Panc1 (cell line): ENCODE measurements at regions not wholly inside any gene's neighbourhood (a gene's known extent, or its start where the extent isn't known, plus 50 kb on each side); places are given as distances from the start of the nearest gene placed in this dataset.

ENCODE experiments used
- ATAC-seq: fragments of 200-7000 bp; cut with Tn5 transposase; 2 replicates; pipeline ENCODE4 v1.9.1; 2020; ENCODE audit warnings: mild to moderate bottlenecking, moderate library complexity
- BruUV-seq: library from RNA; stranded (reverse); fragments of 400-500 nt; replicated peaks from 2 replicates; lab custom pipeline; 2021; lab: Mats Ljungman, UMichigan
- CTCF ChIA-PET: fragments of 300-600 bp; sonication (Branson Sonifier 250); formaldehyde crosslinking; loops from one replicate; lab custom pipeline; 2022; ENCODE audit warnings: antibody characterized with exemption; lab: Charles Lee
- POLR2A ChIA-PET: fragments of 300-600 bp; sonication (Branson Sonifier 250); formaldehyde crosslinking; loops from one replicate; lab custom pipeline; 2022; ENCODE audit warnings: antibody characterized with exemption; lab: Charles Lee
- DNase-seq: peaks from one replicate; pipeline ENCODE4 v3.0.0-alpha.2; 2010; ENCODE audit warnings: low read depth, low spot score
- H3K27ac ChIP-seq: 2 replicates; pipeline ENCODE4 v1.5.1; 2011; ENCODE audit warnings: mild to moderate bottlenecking, low read length, inconsistent platforms
- H3K27me3 ChIP-seq: fragments of 200-500 bp; sonication (Bioruptor generic); 2 replicates; pipeline ENCODE4 v1.6.0; 2014; ENCODE audit warnings: low read length, inconsistent platforms; ENCODE audit not compliant: control insufficient read depth, insufficient read depth
- H3K36me3 ChIP-seq: fragments of 200-500 bp; sonication (Bioruptor generic); 2 replicates; pipeline ENCODE4 v1.5.1; 2014; ENCODE audit warnings: inconsistent platforms, mild to moderate bottlenecking, low read length, moderate library complexity; ENCODE audit not compliant: control insufficient read depth, insufficient read depth
- H3K4me1 ChIP-seq: 2 replicates; pipeline ENCODE4 v1.5.1; 2011; ENCODE audit warnings: inconsistent platforms, mild to moderate bottlenecking, low read length, moderate library complexity; ENCODE audit not compliant: control insufficient read depth, insufficient read depth
- H3K4me3 ChIP-seq, 2 experiments: 2 replicates each; pipeline ENCODE4 v1.5.1; 2011 to 2012; ENCODE audit warnings: low read depth in 2 of 2, low read length in 2 of 2, mild to moderate bottlenecking in 2 of 2, inconsistent platforms in 1 of 2, moderate library complexity in 1 of 2
- H3K9me3 ChIP-seq: fragments of 200-500 bp; sonication (Bioruptor generic); 2 replicates; pipeline ENCODE4 v1.5.1; 2014; ENCODE audit warnings: low read depth, mild to moderate bottlenecking, inconsistent platforms, low read length, moderate library complexity; ENCODE audit not compliant: control insufficient read depth, insufficient read depth
- CTCF ChIP-seq: fragments of 450-650 bp; IDR thresholded peaks from 2 replicates; pipeline ENCODE4 v1.5.1; 2017; ENCODE audit warnings: mild to moderate bottlenecking
- POLR2AphosphoS5 ChIP-seq: IDR thresholded peaks from 2 replicates; pipeline ENCODE4 v1.6.1; 2012; ENCODE audit warnings: mild to moderate bottlenecking, low read depth, low read length, moderate library complexity
- SIN3A ChIP-seq: IDR thresholded peaks from 2 replicates; pipeline ENCODE4 v1.6.1; 2012; ENCODE audit warnings: low read depth, mild to moderate bottlenecking, low read length, moderate library complexity, borderline replicate concordance; ENCODE audit not compliant: insufficient read depth
- TCF7L2 ChIP-seq: IDR thresholded peaks from 2 replicates; pipeline ENCODE4 v1.6.1; 2011; ENCODE audit warnings: mild to moderate bottlenecking, low read depth, low read length, inconsistent platforms
- in situ Hi-C: cut with HindIII; loops from 2 replicates; pipeline ENCODE4 v1.10.0; 2016; ENCODE audit warnings: low sequenced_read_pairs, low pct_unique_long_range_greater_than_20kb
- intact Hi-C: fragments of 100-400 bp; cut with micrococcal nuclease; formaldehyde crosslinking; loops from one replicate; pipeline ENCODE4 v1.10.0; 2022; ENCODE audit not compliant: unreplicated experiment
- TF ChIP-seq, protein P1 (sequence below), 2 experiments: IDR thresholded peaks; 2 replicates each; pipeline ENCODE4 v1.6.1; 2011 to 2012; ENCODE audit warnings: low read depth in 2 of 2, control low read depth in 1 of 2, low read length in 1 of 2, mild to moderate bottlenecking in 1 of 2, moderate library complexity in 1 of 2; ENCODE audit not compliant: insufficient read depth in 1 of 2

GRCh38 chr5:5031665-5032064 is 108.5 kb upstream of the ADAMTS16 start:
- POLR2A ChIA-PET, result no interaction called here
- TF ChIP-seq, protein P1, sequence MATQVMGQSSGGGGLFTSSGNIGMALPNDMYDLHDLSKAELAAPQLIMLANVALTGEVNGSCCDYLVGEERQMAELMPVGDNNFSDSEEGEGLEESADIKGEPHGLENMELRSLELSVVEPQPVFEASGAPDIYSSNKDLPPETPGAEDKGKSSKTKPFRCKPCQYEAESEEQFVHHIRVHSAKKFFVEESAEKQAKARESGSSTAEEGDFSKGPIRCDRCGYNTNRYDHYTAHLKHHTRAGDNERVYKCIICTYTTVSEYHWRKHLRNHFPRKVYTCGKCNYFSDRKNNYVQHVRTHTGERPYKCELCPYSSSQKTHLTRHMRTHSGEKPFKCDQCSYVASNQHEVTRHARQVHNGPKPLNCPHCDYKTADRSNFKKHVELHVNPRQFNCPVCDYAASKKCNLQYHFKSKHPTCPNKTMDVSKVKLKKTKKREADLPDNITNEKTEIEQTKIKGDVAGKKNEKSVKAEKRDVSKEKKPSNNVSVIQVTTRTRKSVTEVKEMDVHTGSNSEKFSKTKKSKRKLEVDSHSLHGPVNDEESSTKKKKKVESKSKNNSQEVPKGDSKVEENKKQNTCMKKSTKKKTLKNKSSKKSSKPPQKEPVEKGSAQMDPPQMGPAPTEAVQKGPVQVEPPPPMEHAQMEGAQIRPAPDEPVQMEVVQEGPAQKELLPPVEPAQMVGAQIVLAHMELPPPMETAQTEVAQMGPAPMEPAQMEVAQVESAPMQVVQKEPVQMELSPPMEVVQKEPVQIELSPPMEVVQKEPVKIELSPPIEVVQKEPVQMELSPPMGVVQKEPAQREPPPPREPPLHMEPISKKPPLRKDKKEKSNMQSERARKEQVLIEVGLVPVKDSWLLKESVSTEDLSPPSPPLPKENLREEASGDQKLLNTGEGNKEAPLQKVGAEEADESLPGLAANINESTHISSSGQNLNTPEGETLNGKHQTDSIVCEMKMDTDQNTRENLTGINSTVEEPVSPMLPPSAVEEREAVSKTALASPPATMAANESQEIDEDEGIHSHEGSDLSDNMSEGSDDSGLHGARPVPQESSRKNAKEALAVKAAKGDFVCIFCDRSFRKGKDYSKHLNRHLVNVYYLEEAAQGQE (IDR thresholded peaks at IDR 0.05; ENCODE audit: insufficient read depth in 1 of 2, low read depth in 2 of 2, low read length in 1 of 2), result no peak
- TF ChIP-seq CTCF, result no peak
- no peak for TF ChIP-seq POLR2AphosphoS5
- no peak for TF ChIP-seq TCF7L2
- TF ChIP-seq SIN3A, result no peak
- no TSS peak for BruUV-seq

GRCh38 chr5:5037674-5038073 is 102.5 kb upstream of the ADAMTS16 start:
- Histone ChIP-seq H3K36me3 (no peaks in the 10 kb centered on the region), H3K9me3 (no peaks in the 10 kb centered on the region), H3K4me3 (no peak overlapping the region), H3K27ac (no peak overlapping the region), H3K27me3 (no peaks in the 10 kb centered on the region), H3K4me1 (no peaks in the 10 kb centered on the region)
- BruUV-seq, result no TSS peak
- TF ChIP-seq CTCF (no peak), SIN3A (no peak), POLR2AphosphoS5 (no peak)
- TF ChIP-seq, protein P1 (IDR thresholded peaks at IDR 0.05; ENCODE audit: insufficient read depth in 1 of 2, low read depth in 2 of 2, low read length in 1 of 2), result no peak
- no peak for DNase-seq
- CTCF ChIA-PET, result no interaction called here
- intact Hi-C loops, result no loop called here
- POLR2A ChIA-PET, result no interaction called here
- no peak for ATAC-seq
- in situ Hi-C loops, result no loop called here

More at GRCh38 chr5:5031665-5032064, 108.5 kb upstream of the ADAMTS16 start:
- in situ Hi-C loops, result no loop called here
- Histone ChIP-seq H3K27me3 (no peaks in the 10 kb centered on the region), H3K4me3 (no peak overlapping the region), H3K9me3 (no peaks in the 10 kb centered on the region), H3K27ac (no peak overlapping the region), H3K36me3 (no peaks in the 10 kb centered on the region), H3K4me1 (no peaks in the 10 kb centered on the region)
- ATAC-seq (no peak), DNase-seq (no peak)
- CTCF ChIA-PET, result no interaction called here
- intact Hi-C loops, result no loop called here
